Left renal pelvis (tissue), 4 donors: ENCODE measurements at regions not wholly inside any gene's neighbourhood (a gene's known extent, or its start where the extent isn't known, plus 50 kb on each side); places are given as distances from the start of the nearest gene placed in this dataset.

Experiments used
- DNase-seq, 4 donors: peaks; one replicate each; pipeline ENCODE4 v3.0.0-alpha.2; 2013; ENCODE audit warnings: low read depth in 4 of 4, low spot score in 3 of 4

- DNase-seq: no peak
Measured at GRCh38 chr2:3958969-3959368, 255.6 kb downstream of the DCDC2C start.

GRCh38 chr2:3959372-3959771 is 256.0 kb downstream of the DCDC2C start:
- peak; percentile 4 to 30 (median 18) for DNase-seq

- no peak for DNase-seq
Measured at GRCh38 chr2:3960106-3960505, 256.7 kb downstream of the DCDC2C start.

GRCh38 chr2:3962719-3963118 is 259.3 kb downstream of the DCDC2C start:
- no peak for DNase-seq

- DNase-seq: no peak
Measured at GRCh38 chr2:3965211-3965610, 261.8 kb downstream of the DCDC2C start.

GRCh38 chr2:3965953-3966352 is 262.6 kb downstream of the DCDC2C start:
- DNase-seq: no peak

- DNase-seq: no peak
Measured at GRCh38 chr2:3966470-3966869, 263.1 kb downstream of the DCDC2C start.

GRCh38 chr2:3968736-3969135 is 265.4 kb downstream of the DCDC2C start:
- DNase-seq: no peak

- no peak for DNase-seq
Measured at GRCh38 chr2:3970791-3971651, 267.6 kb downstream of the DCDC2C start.

- DNase-seq: no peak
Measured at GRCh38 chr2:3971652-3972192, 268.3 kb downstream of the DCDC2C start.

GRCh38 chr2:3972377-3972776 is 269.0 kb downstream of the DCDC2C start:
- no peak for DNase-seq

- DNase-seq: no peak
Measured at GRCh38 chr2:3974765-3975164, 271.4 kb downstream of the DCDC2C start.

- DNase-seq: no peak
Measured at GRCh38 chr2:3981446-3981987, 278.1 kb downstream of the DCDC2C start.

GRCh38 chr2:3982160-3982559 is 278.8 kb downstream of the DCDC2C start:
- no peak for DNase-seq

GRCh38 chr2:3986063-3986462 is 282.7 kb downstream of the DCDC2C start:
- DNase-seq: no peak

- DNase-seq: no peak
Measured at GRCh38 chr2:3986530-3987258, 283.3 kb downstream of the DCDC2C start.

- no peak for DNase-seq
Measured at GRCh38 chr2:4002841-4003403, 299.5 kb downstream of the DCDC2C start.

- no peak for DNase-seq
Measured at GRCh38 chr2:4012197-4012596, 308.8 kb downstream of the DCDC2C start.

GRCh38 chr2:4018535-4018934 is 315.2 kb downstream of the DCDC2C start:
- DNase-seq: no peak

- no peak for DNase-seq
Measured at GRCh38 chr2:4020153-4020552, 316.8 kb downstream of the DCDC2C start.

GRCh38 chr2:4020649-4021048 is 317.3 kb downstream of the DCDC2C start:
- DNase-seq: no peak
